H1 (cell line): ENCODE measurements at regions not wholly inside any gene's neighbourhood (a gene's known extent, or its start where the extent isn't known, plus 50 kb on each side); places are given as distances from the start of the nearest gene placed in this dataset.

Source experiments
- ASH2L ChIP-seq: fragments of 200-600, 300-600 bp; sonication (generic); IDR thresholded peaks from one replicate; pipeline ENCODE4 v1.7.1; 2017; ENCODE audit warnings: low read length
- SP1 ChIP-seq: IDR thresholded peaks from 2 replicates; pipeline ENCODE4 v1.6.1; 2011; ENCODE audit warnings: low read depth, low read length

DNA sequence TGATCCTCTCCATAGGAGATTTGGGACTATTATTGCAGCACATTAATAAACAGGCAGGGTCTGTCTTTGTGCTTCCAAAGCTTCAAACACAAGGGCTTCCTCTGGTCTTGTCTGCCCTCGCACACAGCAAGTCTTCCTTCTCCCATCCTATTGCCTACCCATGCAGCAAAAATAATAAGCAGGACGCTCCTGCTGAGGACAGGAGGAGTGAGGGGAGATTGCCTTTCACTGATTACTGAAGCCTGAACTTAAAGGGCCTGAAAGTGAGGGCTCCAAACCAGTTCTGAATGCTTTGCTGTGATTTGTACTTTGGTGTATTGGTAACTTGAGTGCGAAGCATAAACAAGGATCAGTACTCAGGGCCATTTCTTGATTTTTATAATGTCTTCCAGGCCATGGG is 197.6 kb upstream of the XYLT1 start (continued):
- TF ChIP-seq ASH2L: no peak
- no peak for TF ChIP-seq SP1
